Keratinocyte (primary cell): ENCODE measurements at regions not wholly inside any gene's neighbourhood (a gene's known extent, or its start where the extent isn't known, plus 50 kb on each side); places are given as distances from the start of the nearest gene placed in this dataset.

Source experiments
- EZH2 ChIP-seq: IDR thresholded peaks from one replicate; pipeline ENCODE4 v1.6.1; 2012; ENCODE audit warnings: inconsistent platforms, mild to moderate bottlenecking, low read length, moderate library complexity
- TF ChIP-seq, protein P1 (sequence below), 3 experiments: IDR thresholded peaks in 1 of 3; conservative IDR thresholded peaks in 1 of 3; optimal IDR thresholded peaks in 1 of 3; 2 replicates in 2 of 3; 3 replicates in 1 of 3; pipeline versions ENCODE3 to v1.5.1; 2011; ENCODE audit warnings: low read length in 3 of 3, mild to moderate bottlenecking in 3 of 3, moderate library complexity in 2 of 3, control low read depth in 1 of 3, inconsistent platforms in 1 of 3; ENCODE audit not compliant: insufficient read depth in 2 of 3; ENCODE audit errors: extremely low read depth in 1 of 3

DNA sequence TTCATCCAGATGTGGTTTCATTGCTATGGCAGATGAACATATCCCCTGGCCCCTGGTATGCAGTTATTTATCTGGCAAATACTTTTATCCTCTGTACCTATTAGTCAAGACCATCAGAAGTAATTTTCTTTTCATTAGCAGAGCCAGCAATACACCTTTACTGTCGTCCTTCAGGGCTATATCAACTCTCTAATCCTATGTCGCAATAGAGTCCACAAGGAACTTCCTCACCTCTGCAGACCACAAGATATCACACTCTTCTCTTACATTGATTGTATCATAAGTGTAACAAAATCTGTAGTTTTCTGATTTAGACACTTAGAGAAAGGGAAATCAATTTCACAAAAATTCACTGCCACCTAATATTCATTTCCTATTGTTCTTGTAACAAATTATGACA, 252.9 kb upstream of the DCC start:
- TF ChIP-seq, protein P1, sequence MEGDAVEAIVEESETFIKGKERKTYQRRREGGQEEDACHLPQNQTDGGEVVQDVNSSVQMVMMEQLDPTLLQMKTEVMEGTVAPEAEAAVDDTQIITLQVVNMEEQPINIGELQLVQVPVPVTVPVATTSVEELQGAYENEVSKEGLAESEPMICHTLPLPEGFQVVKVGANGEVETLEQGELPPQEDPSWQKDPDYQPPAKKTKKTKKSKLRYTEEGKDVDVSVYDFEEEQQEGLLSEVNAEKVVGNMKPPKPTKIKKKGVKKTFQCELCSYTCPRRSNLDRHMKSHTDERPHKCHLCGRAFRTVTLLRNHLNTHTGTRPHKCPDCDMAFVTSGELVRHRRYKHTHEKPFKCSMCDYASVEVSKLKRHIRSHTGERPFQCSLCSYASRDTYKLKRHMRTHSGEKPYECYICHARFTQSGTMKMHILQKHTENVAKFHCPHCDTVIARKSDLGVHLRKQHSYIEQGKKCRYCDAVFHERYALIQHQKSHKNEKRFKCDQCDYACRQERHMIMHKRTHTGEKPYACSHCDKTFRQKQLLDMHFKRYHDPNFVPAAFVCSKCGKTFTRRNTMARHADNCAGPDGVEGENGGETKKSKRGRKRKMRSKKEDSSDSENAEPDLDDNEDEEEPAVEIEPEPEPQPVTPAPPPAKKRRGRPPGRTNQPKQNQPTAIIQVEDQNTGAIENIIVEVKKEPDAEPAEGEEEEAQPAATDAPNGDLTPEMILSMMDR (optimal IDR thresholded peaks at IDR 0.05 in 1 of 3, IDR thresholded peaks at IDR 0.05 in 1 of 3, conservative IDR thresholded peaks at IDR 0.05 in 1 of 3; ENCODE audit: extremely low read depth in 1 of 3, insufficient read depth in 2 of 3, low read length in 3 of 3) = no peak
- no peak for TF ChIP-seq EZH2
